Neuronal stem cell (in vitro differentiated cells): ENCODE measurements at regions not wholly inside any gene's neighbourhood (a gene's known extent, or its start where the extent isn't known, plus 50 kb on each side); places are given as distances from the start of the nearest gene placed in this dataset.

ENCODE experiments used
- DNase-seq: peaks from one replicate; pipeline ENCODE4 v3.0.0-alpha.2; 2013; ENCODE audit warnings: low spot score
- H2AFZ ChIP-seq: one replicate; pipeline ENCODE4 v1.6.1; 2013; ENCODE audit warnings: mild to moderate bottlenecking, low read length, inconsistent platforms
- H2AK5ac ChIP-seq: 2 replicates; pipeline ENCODE4 v1.6.1; 2013; ENCODE audit warnings: low read depth, mild to moderate bottlenecking, inconsistent platforms, low read length, moderate library complexity, mixed read lengths
- H2BK120ac ChIP-seq: 2 replicates; pipeline ENCODE4 v1.6.1; 2013; ENCODE audit warnings: low read depth, mild to moderate bottlenecking, inconsistent platforms, low read length, moderate library complexity, mixed read lengths
- H2BK12ac ChIP-seq: one replicate; pipeline ENCODE4 v1.6.1; 2013; ENCODE audit warnings: low read length, inconsistent platforms
- H2BK15ac ChIP-seq: 2 replicates; pipeline ENCODE4 v1.6.1; 2013; ENCODE audit warnings: mild to moderate bottlenecking, low read length, inconsistent platforms, mixed read lengths
- H2BK5ac ChIP-seq: one replicate; pipeline ENCODE4 v1.6.1; 2013; ENCODE audit warnings: inconsistent platforms, mild to moderate bottlenecking, low read length, moderate library complexity
- H3K14ac ChIP-seq: one replicate; pipeline ENCODE4 v1.6.1; 2013; ENCODE audit warnings: low read length, inconsistent platforms
- H3K18ac ChIP-seq: 2 replicates; pipeline ENCODE4 v1.6.1; 2013; ENCODE audit warnings: low read length, inconsistent platforms
- H3K23ac ChIP-seq: 2 replicates; pipeline ENCODE4 v1.6.1; 2013; ENCODE audit warnings: low read depth, mild to moderate bottlenecking, mixed read lengths, low read length, inconsistent platforms; ENCODE audit not compliant: poor library complexity
- H3K27ac ChIP-seq: replicated peaks from 3 replicates; pipeline ENCODE4 v1.5.1; 2013; ENCODE audit warnings: low read length, inconsistent platforms
- H3K27me3 ChIP-seq, 3 experiments: 2 replicates each; pipeline ENCODE4 v1.6.1; 2013; ENCODE audit warnings: low read length in 3 of 3, mild to moderate bottlenecking in 2 of 3, inconsistent platforms in 1 of 3, low read depth in 1 of 3, mixed read lengths in 1 of 3, moderate library complexity in 1 of 3; ENCODE audit not compliant: control insufficient read depth in 3 of 3, insufficient read depth in 3 of 3
- H3K36me3 ChIP-seq, 2 donors: replicated peaks in 1 of 2; 2 replicates each; pipeline ENCODE4 v1.6.1; 2013; ENCODE audit warnings: low read length in 2 of 2; ENCODE audit not compliant: control insufficient read depth in 2 of 2, insufficient read depth in 2 of 2
- H3K4ac ChIP-seq: 2 replicates; pipeline ENCODE4 v1.6.1; 2013; ENCODE audit warnings: inconsistent platforms, mild to moderate bottlenecking, low read length, moderate library complexity
- H3K4me1 ChIP-seq, 2 donors: 1 replicate in 1 of 2; 2 replicates in 1 of 2; pipeline ENCODE4 v1.6.1; 2013; ENCODE audit warnings: low read length in 2 of 2, low read depth in 1 of 2; ENCODE audit not compliant: control insufficient read depth in 2 of 2, insufficient read depth in 1 of 2
- H3K4me2 ChIP-seq: one replicate; pipeline ENCODE4 v1.6.1; 2013; ENCODE audit warnings: mild to moderate bottlenecking, low read length, inconsistent platforms; ENCODE audit not compliant: insufficient read depth, poor library complexity, severe bottlenecking
- H3K4me3 ChIP-seq, 2 donors: 2 replicates each; pipeline ENCODE4 v1.5.1; 2013; ENCODE audit warnings: low read length in 2 of 2, mild to moderate bottlenecking in 2 of 2, inconsistent platforms in 1 of 2, moderate library complexity in 1 of 2
- H3K79me1 ChIP-seq: one replicate; pipeline ENCODE4 v1.6.1; 2013; ENCODE audit warnings: low read depth, mild to moderate bottlenecking, inconsistent platforms, low read length, moderate library complexity
- H3K9ac ChIP-seq: one replicate; pipeline ENCODE4 v1.6.1; 2013; ENCODE audit warnings: mild to moderate bottlenecking, low read depth, low read length, inconsistent platforms; ENCODE audit not compliant: poor library complexity
- H3K9me3 ChIP-seq, 2 donors: replicated peaks in 1 of 2; 2 replicates each; pipeline versions ENCODE3 to v1.6.1; 2013; ENCODE audit warnings: low read length in 2 of 2, mild to moderate bottlenecking in 2 of 2, inconsistent platforms in 1 of 2, low read depth in 1 of 2, mixed read lengths in 1 of 2, moderate library complexity in 1 of 2; ENCODE audit not compliant: control insufficient read depth in 2 of 2, insufficient read depth in 1 of 2
- H4K8ac ChIP-seq: one replicate; pipeline ENCODE4 v1.6.1; 2013; ENCODE audit warnings: low read depth, mild to moderate bottlenecking, inconsistent platforms, low read length, moderate library complexity
- H4K91ac ChIP-seq: one replicate; pipeline ENCODE4 v1.6.1; 2013; ENCODE audit warnings: low read length, low read depth, mild to moderate bottlenecking, inconsistent platforms; ENCODE audit not compliant: poor library complexity
- WGBS, 2 donors: extraction: QIAGEN DNeasy Blood & Tissue Kit; methylation state at CpG; one replicate each; pipeline ENCODE4 v1.1.7; 2013; ENCODE audit warnings: missing lambda C conversion rate in 2 of 2, mixed read lengths in 1 of 2; ENCODE audit not compliant: insufficient read length in 2 of 2, insufficient replicate concordance in 1 of 2; ENCODE audit errors: extremely low coverage in 2 of 2; 5-methylcytosine and 5-hydroxymethylcytosine counted together

DNA sequence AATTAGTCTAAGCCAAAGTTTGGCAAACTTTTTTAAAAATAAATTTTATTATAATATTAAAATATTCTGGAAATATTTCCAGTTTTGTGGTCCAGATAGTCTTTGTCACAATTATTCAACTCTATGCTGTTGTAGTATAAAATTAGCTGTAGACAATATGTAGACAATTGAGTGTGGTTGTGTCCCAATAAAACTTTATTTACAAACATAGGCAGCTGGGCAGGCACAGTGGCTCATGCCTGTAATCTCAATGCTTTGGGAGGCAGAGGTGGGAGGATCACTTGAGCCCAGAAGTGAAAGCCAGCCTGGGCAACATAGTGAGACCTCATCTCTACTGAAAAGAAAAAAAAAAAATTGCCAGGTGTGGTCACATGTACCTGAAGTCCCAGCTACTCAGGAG lies 150.5 kb upstream of the EPB41L4A start:
- Histone ChIP-seq H3K4me3 (no peak overlapping the region), H3K14ac (no peak overlapping the region), H3K23ac (no peak overlapping the region), H4K8ac (no peak overlapping the region), H3K9me3 (no peaks in the 10 kb centered on the region), H2BK120ac (no peak overlapping the region), H3K27me3 (no peaks in the 10 kb centered on the region), H3K9ac (no peak overlapping the region), H3K79me1 (no peaks in the 10 kb centered on the region), H3K4me1 (no peaks in the 10 kb centered on the region), H2BK15ac (no peak overlapping the region), H2BK5ac (no peak overlapping the region), H4K91ac (no peak overlapping the region), H3K18ac (no peak overlapping the region), H3K4me2 (no peak overlapping the region), H3K27ac (no peak overlapping the region), H2BK12ac (no peak overlapping the region), H2AFZ (no peak overlapping the region), H3K4ac (no peak overlapping the region), H3K36me3 (no peaks in the 10 kb centered on the region), H2AK5ac (no peak overlapping the region)
- no peak for DNase-seq

DNA sequence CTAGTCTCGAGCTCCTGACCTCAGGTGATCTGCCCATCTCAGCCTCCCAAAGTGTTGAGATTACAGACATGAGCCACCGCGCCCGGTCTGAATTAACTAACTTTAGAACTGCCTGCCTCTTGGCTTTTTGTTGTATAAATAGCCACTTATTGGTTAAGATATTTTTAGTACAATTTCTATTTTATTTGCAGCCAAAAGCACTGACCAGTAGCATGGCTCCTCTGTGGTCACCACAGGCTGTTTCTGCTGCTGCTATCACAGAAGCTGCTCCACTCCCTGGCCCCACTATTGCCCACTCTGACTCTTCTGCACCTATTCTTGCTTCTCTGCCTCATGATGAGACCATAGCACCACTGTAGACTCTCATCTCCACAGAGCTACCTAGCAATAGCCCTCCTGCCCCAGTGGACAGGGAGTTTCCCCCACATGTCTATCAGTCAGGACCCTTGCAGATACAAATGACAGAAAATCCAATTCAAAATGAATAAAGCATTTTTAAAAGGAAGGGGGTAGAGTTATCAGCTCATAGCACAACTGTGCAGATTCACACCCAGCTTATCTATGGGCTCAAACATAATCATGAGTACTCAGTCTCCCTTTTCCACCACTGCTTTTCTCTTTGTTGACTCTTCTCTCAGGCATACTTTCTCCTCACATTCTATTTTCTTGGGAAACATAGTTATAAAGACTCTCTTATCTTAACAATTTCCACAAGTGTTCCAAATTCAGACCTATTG lies 151.8 kb upstream of the EPB41L4A start:
- Histone ChIP-seq H3K27me3 (no peaks in the 10 kb centered on the region), H2BK5ac (no peak overlapping the region), H3K14ac (no peak overlapping the region), H4K91ac (no peak overlapping the region), H2AK5ac (no peak overlapping the region), H3K23ac (no peak overlapping the region), H2AFZ (no peak overlapping the region), H3K36me3 (no peaks in the 10 kb centered on the region), H2BK15ac (no peak overlapping the region), H2BK120ac (no peak overlapping the region), H3K4me2 (no peak overlapping the region), H3K4me1 (no peaks in the 10 kb centered on the region), H3K4ac (no peak overlapping the region), H2BK12ac (no peak overlapping the region), H3K4me3 (no peak overlapping the region), H3K27ac (no peak overlapping the region), H3K9me3 (no peaks in the 10 kb centered on the region), H4K8ac (no peak overlapping the region), H3K79me1 (no peaks in the 10 kb centered on the region), H3K9ac (no peak overlapping the region), H3K18ac (no peak overlapping the region)
- no CpG with 5 or more reads among the region's 4 CpGs for WGBS, 2 donors
- no peak for DNase-seq

DNA sequence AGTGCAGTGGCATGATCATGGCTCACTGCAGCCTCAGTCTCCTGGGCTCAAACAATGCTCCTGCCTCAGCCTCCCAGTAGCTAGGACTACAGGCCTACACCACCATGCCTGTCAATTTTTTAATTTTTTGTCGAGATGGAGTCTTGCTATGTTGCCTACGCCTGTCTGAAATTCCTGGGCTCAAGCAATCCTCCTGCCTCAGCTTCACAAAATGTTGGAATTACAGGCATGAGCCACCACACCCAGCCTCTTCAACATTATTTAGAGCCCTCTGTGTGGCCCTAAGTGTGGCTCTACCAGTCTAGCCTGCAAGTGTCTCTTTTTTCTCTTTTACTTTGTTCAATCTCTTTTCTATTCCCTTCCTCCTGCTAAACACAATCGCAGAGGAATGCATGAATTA lies 154.4 kb upstream of the EPB41L4A start:
- Histone ChIP-seq H2AK5ac (no peak overlapping the region), H4K91ac (no peak overlapping the region), H3K79me1 (no peaks in the 10 kb centered on the region), H2BK12ac (no peak overlapping the region), H3K14ac (no peak overlapping the region), H2BK5ac (no peak overlapping the region), H3K4ac (no peak overlapping the region), H3K9me3 (no peaks in the 10 kb centered on the region), H3K36me3 (no peaks in the 10 kb centered on the region), H3K4me2 (no peak overlapping the region), H3K18ac (no peak overlapping the region), H2BK120ac (no peak overlapping the region), H3K23ac (no peak overlapping the region), H3K4me1 (peaks cover 0 to 2% of the 10 kb centered on the region in 2 donors), H4K8ac (no peak overlapping the region), H3K27me3 (no peaks in the 10 kb centered on the region), H2BK15ac (no peak overlapping the region), H3K27ac (no peak overlapping the region), H2AFZ (no peak overlapping the region), H3K9ac (no peak overlapping the region), H3K4me3 (no peak overlapping the region)
- WGBS, 2 donors = no CpG with 5 or more reads among the region's 3 CpGs
- no peak for DNase-seq

DNA sequence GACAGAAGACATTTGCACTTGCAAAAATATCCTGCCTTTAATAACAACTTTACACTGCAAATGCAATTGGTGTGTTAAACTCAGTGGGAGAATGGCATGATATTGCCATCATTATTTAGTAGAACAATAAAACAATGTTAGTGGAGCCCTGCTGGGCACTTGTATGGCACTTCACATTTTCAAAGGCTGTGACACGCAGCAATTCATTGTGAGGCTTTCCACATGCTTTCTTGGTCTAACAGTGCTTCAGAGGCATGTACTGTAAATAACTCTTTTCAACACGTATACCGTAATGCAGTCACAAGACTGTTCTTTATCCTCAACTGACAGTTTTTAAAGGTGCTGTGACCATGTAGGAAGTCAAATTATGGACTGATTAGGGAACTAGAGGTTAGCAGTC lies 155.5 kb upstream of the EPB41L4A start:
- Histone ChIP-seq H2BK120ac (no peak overlapping the region), H3K27ac (no peak overlapping the region), H3K9ac (no peak overlapping the region), H3K23ac (no peak overlapping the region), H3K18ac (no peak overlapping the region), H3K79me1 (no peaks in the 10 kb centered on the region), H3K27me3 (no peaks in the 10 kb centered on the region), H3K9me3 (no peaks in the 10 kb centered on the region), H4K8ac (no peak overlapping the region), H4K91ac (no peak overlapping the region), H2BK5ac (no peak overlapping the region), H2BK12ac (no peak overlapping the region), H3K4me2 (no peak overlapping the region), H2AFZ (no peak overlapping the region), H2AK5ac (no peak overlapping the region), H2BK15ac (no peak overlapping the region), H3K4me1 (peaks cover 0 to 2% of the 10 kb centered on the region in 2 donors), H3K14ac (no peak overlapping the region), H3K4ac (no peak overlapping the region), H3K4me3 (no peak overlapping the region), H3K36me3 (no peaks in the 10 kb centered on the region)
- DNase-seq = no peak
- WGBS, 2 donors = no CpG with 5 or more reads among the region's 3 CpGs
